ENCODE measurements at regions not wholly inside any gene's neighbourhood (a gene's known extent, or its start where the extent isn't known, plus 50 kb on each side); places are given as distances from the start of the nearest gene placed in this dataset.

DNA sequence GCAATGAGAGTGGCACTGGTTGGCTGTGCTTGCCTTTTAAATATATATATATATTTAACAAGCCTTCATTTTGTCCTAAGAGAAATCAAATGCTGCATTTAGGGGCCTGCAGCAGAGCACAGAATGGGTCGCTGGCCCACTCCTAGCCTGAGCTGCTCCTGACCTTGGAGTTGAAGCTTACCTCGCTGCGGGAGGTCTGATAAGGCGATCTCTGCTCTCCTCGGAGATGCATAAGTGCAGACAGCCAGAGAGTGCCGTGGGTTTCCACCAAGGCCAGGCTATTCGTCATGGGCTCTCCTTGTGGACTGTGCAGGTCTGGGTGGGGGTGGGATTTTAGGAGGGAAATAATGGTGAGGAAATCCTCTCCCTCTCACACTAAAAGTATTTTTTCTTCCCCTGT lies 99.5 kb upstream of the IKZF1 start:
- 33% methylated on average over 7 of the region's 7 CpGs for WGBS (ENCODE audit: insufficient coverage, insufficient replicate concordance, low lambda C conversion rate, missing lambda C conversion rate)
- H3K4me1 ChIP-seq (ENCODE audit: control insufficient read depth, insufficient read depth, low read length), result no peaks in the 10 kb centered on the region
- CTCF ChIA-PET, result interaction anchor here (0.6 to 10.3 kb wide), 50 partner anchors 8 to 424 kb away, joined by 3 to 257 read pairs (median 7); no protein-coding TSS in a partner anchor
- no peak overlapping the region for H2AFZ ChIP-seq (ENCODE audit: control insufficient read depth, low read depth, low read length)
- RAD21 ChIA-PET (ENCODE audit: unreplicated experiment), result interaction anchor here (0.6 to 6.8 kb wide), 44 partner anchors 9 to 263 kb away, joined by 3 to 135 read pairs (median 4); partner anchors contain the start of gene IKZF1
- H3K36me3 ChIP-seq (ENCODE audit: control insufficient read depth in 2 of 2, insufficient read depth in 2 of 2, low read length in 1 of 2), result no peaks in the 10 kb centered on the region
- H3K27ac ChIP-seq (ENCODE audit: control insufficient read depth, insufficient read depth), result no peak overlapping the region
- no peak overlapping the region for H3K4me3 ChIP-seq
- no TSS peak for BruUV-seq (replicated peaks)
- no peaks in the 10 kb centered on the region for H3K27me3 ChIP-seq (replicated peaks in 1 of 2; ENCODE audit: control insufficient read depth in 2 of 2, insufficient read depth in 2 of 2, low read length in 1 of 2)
- no peak overlapping the region for H3K9ac ChIP-seq (ENCODE audit: control insufficient read depth, insufficient read depth, low read length)
- in situ Hi-C loops (cut with MboI) (loop anchor here (10.0 kb wide), 2 partner anchors 210 to 950 kb away; no protein-coding TSS in a partner anchor), intact Hi-C loops (cut with micrococcal nuclease; ENCODE audit: unreplicated experiment) (loop anchor here (1.0 to 10.0 kb wide), 6 partner anchors 63 to 430 kb away; no protein-coding TSS in a partner anchor)
- SMC1A ChIA-PET (ENCODE audit: uncharacterized antibody, unreplicated experiment), result interaction anchor here (0.6 to 16.6 kb wide), 47 partner anchors 9 to 243 kb away, joined by 3 to 274 read pairs (median 4); partner anchors contain the start of gene IKZF1
- no peak overlapping the region for H3K4me2 ChIP-seq (ENCODE audit: control insufficient read depth, insufficient read depth)
- DNase-seq (ENCODE audit: low read depth, low spot score) (no peak), FAIRE-seq (no peak), ATAC-seq (peak; percentile 21)
- no peak for TF ChIP-seq TCF7 (IDR thresholded peaks at IDR 0.05; ENCODE audit: borderline replicate concordance)
- TF ChIP-seq, protein P1, sequence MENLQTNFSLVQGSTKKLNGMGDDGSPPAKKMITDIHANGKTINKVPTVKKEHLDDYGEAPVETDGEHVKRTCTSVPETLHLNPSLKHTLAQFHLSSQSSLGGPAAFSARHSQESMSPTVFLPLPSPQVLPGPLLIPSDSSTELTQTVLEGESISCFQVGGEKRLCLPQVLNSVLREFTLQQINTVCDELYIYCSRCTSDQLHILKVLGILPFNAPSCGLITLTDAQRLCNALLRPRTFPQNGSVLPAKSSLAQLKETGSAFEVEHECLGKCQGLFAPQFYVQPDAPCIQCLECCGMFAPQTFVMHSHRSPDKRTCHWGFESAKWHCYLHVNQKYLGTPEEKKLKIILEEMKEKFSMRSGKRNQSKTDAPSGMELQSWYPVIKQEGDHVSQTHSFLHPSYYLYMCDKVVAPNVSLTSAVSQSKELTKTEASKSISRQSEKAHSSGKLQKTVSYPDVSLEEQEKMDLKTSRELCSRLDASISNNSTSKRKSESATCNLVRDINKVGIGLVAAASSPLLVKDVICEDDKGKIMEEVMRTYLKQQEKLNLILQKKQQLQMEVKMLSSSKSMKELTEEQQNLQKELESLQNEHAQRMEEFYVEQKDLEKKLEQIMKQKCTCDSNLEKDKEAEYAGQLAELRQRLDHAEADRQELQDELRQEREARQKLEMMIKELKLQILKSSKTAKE (IDR thresholded peaks at IDR 0.05; ENCODE audit: low read depth, poor library complexity, severe bottlenecking), result no peak
- TF ChIP-seq STAT1 (conservative IDR thresholded peaks at IDR 0.05), result no peak
- no peak for TF ChIP-seq SPI1 (IDR thresholded peaks at IDR 0.05; ENCODE audit: borderline replicate concordance, insufficient read depth, low read depth, low read length)
- TF ChIP-seq MYB (IDR thresholded peaks at IDR 0.05; ENCODE audit: borderline replicate concordance, low read depth, low read length), result no peak
- TF ChIP-seq IKZF1 (conservative IDR thresholded peaks at IDR 0.05), result no peak
- TF ChIP-seq, protein P2, sequence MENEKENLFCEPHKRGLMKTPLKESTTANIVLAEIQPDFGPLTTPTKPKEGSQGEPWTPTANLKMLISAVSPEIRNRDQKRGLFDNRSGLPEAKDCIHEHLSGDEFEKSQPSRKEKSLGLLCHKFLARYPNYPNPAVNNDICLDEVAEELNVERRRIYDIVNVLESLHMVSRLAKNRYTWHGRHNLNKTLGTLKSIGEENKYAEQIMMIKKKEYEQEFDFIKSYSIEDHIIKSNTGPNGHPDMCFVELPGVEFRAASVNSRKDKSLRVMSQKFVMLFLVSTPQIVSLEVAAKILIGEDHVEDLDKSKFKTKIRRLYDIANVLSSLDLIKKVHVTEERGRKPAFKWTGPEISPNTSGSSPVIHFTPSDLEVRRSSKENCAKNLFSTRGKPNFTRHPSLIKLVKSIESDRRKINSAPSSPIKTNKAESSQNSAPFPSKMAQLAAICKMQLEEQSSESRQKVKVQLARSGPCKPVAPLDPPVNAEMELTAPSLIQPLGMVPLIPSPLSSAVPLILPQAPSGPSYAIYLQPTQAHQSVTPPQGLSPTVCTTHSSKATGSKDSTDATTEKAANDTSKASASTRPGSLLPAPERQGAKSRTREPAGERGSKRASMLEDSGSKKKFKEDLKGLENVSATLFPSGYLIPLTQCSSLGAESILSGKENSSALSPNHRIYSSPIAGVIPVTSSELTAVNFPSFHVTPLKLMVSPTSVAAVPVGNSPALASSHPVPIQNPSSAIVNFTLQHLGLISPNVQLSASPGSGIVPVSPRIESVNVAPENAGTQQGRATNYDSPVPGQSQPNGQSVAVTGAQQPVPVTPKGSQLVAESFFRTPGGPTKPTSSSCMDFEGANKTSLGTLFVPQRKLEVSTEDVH (IDR thresholded peaks at IDR 0.05; ENCODE audit: low read depth, partially characterized antibody), result no peak
- TF ChIP-seq TBL1XR1 (IDR thresholded peaks at IDR 0.05; ENCODE audit: low read depth, low read length), result no peak
- no peak for TF ChIP-seq RB1 (IDR thresholded peaks at IDR 0.05; ENCODE audit: borderline replicate concordance)
- no peak for TF ChIP-seq FOXM1 (IDR thresholded peaks at IDR 0.05; ENCODE audit: low read depth, low read length)
- TF ChIP-seq ETV6 (conservative IDR thresholded peaks at IDR 0.05 in 1 of 2, IDR thresholded peaks at IDR 0.05 in 1 of 2; ENCODE audit: borderline replicate concordance in 1 of 2, low read depth in 1 of 2), result no peak
- no peak for TF ChIP-seq HDAC6 (IDR thresholded peaks at IDR 0.05; ENCODE audit: unreplicated experiment)
- TF ChIP-seq RELA (IDR thresholded peaks at IDR 0.05; ENCODE audit: borderline replicate concordance, partially characterized antibody), result no peak
- TF ChIP-seq DPF2 (IDR thresholded peaks at IDR 0.05), result no peak
- TF ChIP-seq CHD1 (IDR thresholded peaks at IDR 0.05; ENCODE audit: low read depth, low read length), result no peak
- no peak for TF ChIP-seq MEF2B (IDR thresholded peaks at IDR 0.05; ENCODE audit: partially characterized antibody, poor library complexity, severe bottlenecking)
- no peaks in the 10 kb centered on the region for H3K79me2 ChIP-seq (ENCODE audit: control insufficient read depth, insufficient read depth, low read length)
- no peaks in the 10 kb centered on the region for H4K20me1 ChIP-seq (ENCODE audit: control insufficient read depth, insufficient read depth)
- POLR2A ChIA-PET, result interaction anchor here (0.7 to 2.1 kb wide), 4 partner anchors 57 to 164 kb away, joined by 3 to 9 read pairs (median 4); no protein-coding TSS in a partner anchor
- no peaks in the 10 kb centered on the region; the same call in 2 of the 3 replicates for H3K9me3 ChIP-seq (replicated peaks; ENCODE audit: control insufficient read depth, insufficient read depth, low read length)

Measured in GM12878 (cell line).